Suprapubic skin (tissue), 4 donors: ENCODE measurements at regions not wholly inside any gene's neighbourhood (a gene's known extent, or its start where the extent isn't known, plus 50 kb on each side); places are given as distances from the start of the nearest gene placed in this dataset.

Experiments
- DNase-seq, 2 donors: peaks; one replicate each; pipeline ENCODE4 v3.0.0-alpha.2; 2019; ENCODE audit warnings: low spot score in 2 of 2
- H3K27ac ChIP-seq: fragments of 200-600 bp; sonication (generic); one replicate; pipeline ENCODE4 v1.5.1; 2019
- H3K27me3 ChIP-seq: fragments of 200-600 bp; sonication (generic); one replicate; pipeline ENCODE4 v1.5.1; 2019
- H3K36me3 ChIP-seq: fragments of 200-600 bp; sonication (generic); one replicate; pipeline ENCODE4 v1.5.1; 2019
- H3K4me1 ChIP-seq: fragments of 200-600 bp; sonication (generic); one replicate; pipeline ENCODE4 v1.5.1; 2019
- H3K4me3 ChIP-seq: fragments of 200-600 bp; sonication (generic); one replicate; pipeline ENCODE4 v1.5.1; 2019; ENCODE audit warnings: mild to moderate bottlenecking
- H3K9me3 ChIP-seq: fragments of 200-600 bp; sonication (generic); one replicate; pipeline ENCODE4 v1.5.1; 2019
- CTCF ChIP-seq, 2 donors: fragments of 200-600 bp in 1 of 2; fragments of 450-650 bp in 1 of 2; sonication (generic) in 1 of 2; IDR thresholded peaks; one replicate each; pipeline ENCODE4 v1.5.1; 2016 to 2019; ENCODE audit warnings: antibody characterized with exemption in 2 of 2, mild to moderate bottlenecking in 1 of 2, moderate library complexity in 1 of 2
- EP300 ChIP-seq: sonication (generic); formaldehyde crosslinking; IDR thresholded peaks from one replicate; pipeline ENCODE4 v1.6.1; 2017; ENCODE audit warnings: antibody characterized with exemption
- POLR2A ChIP-seq, 2 donors: fragments of 450-650 bp; IDR thresholded peaks; one replicate each; pipeline ENCODE4 v1.6.1; 2017; ENCODE audit warnings: antibody characterized with exemption in 2 of 2, mild to moderate bottlenecking in 2 of 2, moderate library complexity in 2 of 2
- POLR2AphosphoS5 ChIP-seq, 3 donors: sonication (generic); formaldehyde crosslinking; IDR thresholded peaks; one replicate each; pipeline ENCODE4 v1.6.1; 2017; ENCODE audit warnings: antibody characterized with exemption in 3 of 3
- WGBS: methylation state at CpG from one replicate; pipeline ENCODE4 v1.1.5; 2018; 5-methylcytosine and 5-hydroxymethylcytosine counted together

DNA sequence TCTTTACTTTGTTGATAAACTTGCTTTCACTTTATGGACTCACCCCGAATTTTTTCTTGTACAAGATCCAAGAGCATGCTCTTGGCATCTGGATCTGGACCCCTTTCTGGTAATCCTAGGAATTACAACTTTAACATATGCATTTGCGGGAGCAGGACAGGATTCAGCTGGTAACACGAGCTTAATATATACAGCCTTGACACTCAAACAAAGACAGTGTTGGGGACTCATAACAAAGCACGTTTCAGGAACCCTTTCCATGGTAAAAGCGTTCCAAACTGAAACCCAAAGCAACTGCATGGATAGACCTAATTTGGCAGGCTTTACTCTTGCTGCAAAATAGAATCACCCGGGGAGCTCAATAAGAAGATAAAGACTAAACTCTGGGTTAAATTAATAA lies 349.7 kb upstream of the AMELY start:
- Histone ChIP-seq H3K36me3 (no peaks in the 10 kb centered on the region), H3K4me3 (no peak overlapping the region), H3K27ac (no peak overlapping the region), H3K27me3 (no peaks in the 10 kb centered on the region), H3K9me3 (no peaks in the 10 kb centered on the region), H3K4me1 (no peaks in the 10 kb centered on the region)
- TF ChIP-seq CTCF (IDR thresholded peaks at IDR 0.05) (no peak), POLR2A (IDR thresholded peaks at IDR 0.05) (no peak), POLR2AphosphoS5 (IDR thresholded peaks at IDR 0.05) (no peak), EP300 (no peak)
- WGBS = no CpG with 5 or more reads among the region's 6 CpGs
- no peak for DNase-seq

GRCh38 chrY:7240101-7240500 lies 328.5 kb upstream of the AMELY start:
- no peak for TF ChIP-seq POLR2A (IDR thresholded peaks at IDR 0.05)
- no peak for TF ChIP-seq EP300
- TF ChIP-seq POLR2AphosphoS5 (IDR thresholded peaks at IDR 0.05) = no peak
- TF ChIP-seq CTCF (IDR thresholded peaks at IDR 0.05) = no peak
- Histone ChIP-seq H3K36me3 (no peaks in the 10 kb centered on the region), H3K4me1 (no peaks in the 10 kb centered on the region), H3K4me3 (no peak overlapping the region), H3K27me3 (no peaks in the 10 kb centered on the region), H3K9me3 (no peaks in the 10 kb centered on the region), H3K27ac (no peak overlapping the region)
- no peak for DNase-seq
- no CpG with 5 or more reads among the region's 6 CpGs for WGBS

- no peak for DNase-seq
- Histone ChIP-seq H3K9me3 (no peaks in the 10 kb centered on the region), H3K4me3 (no peak overlapping the region), H3K27ac (no peak overlapping the region), H3K4me1 (no peaks in the 10 kb centered on the region), H3K36me3 (no peaks in the 10 kb centered on the region), H3K27me3 (no peaks in the 10 kb centered on the region)
- WGBS = no CpG with 5 or more reads among the region's 5 CpGs
- TF ChIP-seq CTCF (IDR thresholded peaks at IDR 0.05) (no peak), POLR2AphosphoS5 (IDR thresholded peaks at IDR 0.05) (no peak), POLR2A (IDR thresholded peaks at IDR 0.05) (no peak), EP300 (no peak)
These were observed 300.4 kb upstream of the AMELY start for GRCh38 chrY:7211971-7212370.

DNA sequence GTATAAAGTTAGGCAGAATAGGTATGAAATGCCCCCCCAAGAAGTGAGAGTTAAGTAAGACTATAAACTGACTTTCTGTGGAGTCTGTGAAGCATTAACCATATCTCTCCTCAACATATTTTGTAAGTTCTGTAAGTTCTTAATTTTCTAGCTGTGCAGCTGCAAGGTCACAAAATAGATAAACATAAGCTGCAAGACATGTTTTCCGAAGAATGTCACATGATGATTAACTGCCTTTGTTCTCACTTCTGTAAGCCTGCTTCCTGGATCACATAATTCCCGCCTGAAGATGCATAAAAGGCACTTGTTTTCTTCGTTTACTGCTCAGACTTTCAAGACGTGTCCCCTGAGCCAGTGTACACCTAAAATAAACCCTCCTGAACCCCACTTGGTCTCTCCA lies 292.9 kb upstream of the AMELY start:
- H3K4me1 ChIP-seq = no peaks in the 10 kb centered on the region
- DNase-seq = no peak
- TF ChIP-seq POLR2AphosphoS5 (IDR thresholded peaks at IDR 0.05) = no peak
- no peak for TF ChIP-seq CTCF (IDR thresholded peaks at IDR 0.05)
- TF ChIP-seq POLR2A (IDR thresholded peaks at IDR 0.05) = no peak
- TF ChIP-seq EP300 = no peak
- H3K36me3 ChIP-seq = no peaks in the 10 kb centered on the region
- H3K4me3 ChIP-seq = no peak overlapping the region
- no peaks in the 10 kb centered on the region for H3K9me3 ChIP-seq
- WGBS = no CpG with 5 or more reads among the region's 4 CpGs
- no peak overlapping the region for H3K27ac ChIP-seq
- no peaks in the 10 kb centered on the region for H3K27me3 ChIP-seq

DNA sequence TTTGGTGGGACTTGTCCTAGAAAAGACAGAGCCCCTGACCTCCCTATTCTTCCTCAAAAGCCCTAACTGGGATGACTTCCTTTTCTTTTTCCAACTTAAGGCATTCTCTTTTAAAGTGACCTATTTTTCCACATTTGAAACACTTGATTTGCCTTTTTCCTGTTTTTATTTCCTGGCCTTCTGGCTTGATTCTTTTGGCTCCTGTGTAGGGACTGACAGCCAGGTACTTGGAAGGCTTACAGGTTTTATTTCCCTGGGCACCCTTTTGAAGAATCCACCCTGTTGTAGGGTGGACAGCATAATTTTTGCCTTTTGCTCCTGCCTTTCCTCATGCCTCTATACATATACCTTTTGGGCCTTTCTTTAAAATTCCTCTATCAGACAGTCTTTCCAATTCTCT lies 271.0 kb upstream of the AMELY start:
- no peaks in the 10 kb centered on the region for H3K9me3 ChIP-seq
- H3K4me3 ChIP-seq = no peak overlapping the region
- H3K4me1 ChIP-seq = no peaks in the 10 kb centered on the region
- H3K27me3 ChIP-seq = no peaks in the 10 kb centered on the region
- H3K27ac ChIP-seq = no peak overlapping the region
- TF ChIP-seq CTCF (IDR thresholded peaks at IDR 0.05) = no peak
- TF ChIP-seq EP300 = no peak
- TF ChIP-seq POLR2AphosphoS5 (IDR thresholded peaks at IDR 0.05) = no peak
- no peak for TF ChIP-seq POLR2A (IDR thresholded peaks at IDR 0.05)
- DNase-seq = no peak
- no peaks in the 10 kb centered on the region for H3K36me3 ChIP-seq
